Gastroesophageal sphincter (tissue), 3 donors: ENCODE measurements at regions not wholly inside any gene's neighbourhood (a gene's known extent, or its start where the extent isn't known, plus 50 kb on each side); places are given as distances from the start of the nearest gene placed in this dataset.

Experiments used
- CTCF ChIP-seq, 4 experiments: fragments of 200-600 bp in 2 of 4; fragments of 450-650 bp in 2 of 4; sonication (generic) in 1 of 4; IDR thresholded peaks; one replicate each; pipeline ENCODE4 v1.5.1; 2017 to 2019; ENCODE audit warnings: antibody characterized with exemption in 4 of 4, mild to moderate bottlenecking in 2 of 4, moderate library complexity in 2 of 4
- POLR2A ChIP-seq, 2 donors: fragments of 450-650 bp; IDR thresholded peaks; one replicate each; pipeline ENCODE4 v1.6.1; 2017; ENCODE audit warnings: antibody characterized with exemption in 2 of 2, mild to moderate bottlenecking in 2 of 2, moderate library complexity in 1 of 2

DNA sequence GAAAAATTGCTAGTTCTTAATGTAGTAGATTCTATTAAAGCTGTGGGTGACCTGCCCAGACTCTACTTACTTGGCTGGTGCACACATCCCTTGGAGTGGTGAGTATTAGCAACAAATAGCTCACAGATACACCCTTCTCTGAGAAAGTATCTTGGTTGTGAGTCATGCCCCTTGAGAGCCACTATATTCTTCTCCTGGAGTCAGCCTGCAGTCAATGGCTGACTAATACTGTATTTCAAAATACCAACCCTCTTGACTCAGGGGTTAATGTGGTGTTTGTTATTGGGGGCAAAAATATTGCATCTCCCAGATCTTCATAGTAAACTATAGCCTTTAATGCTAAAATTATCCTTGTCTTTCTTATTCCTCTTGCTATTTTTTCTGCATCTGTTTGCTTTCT lies 354.9 kb downstream of the BMPER start:
- no peak for TF ChIP-seq CTCF (IDR thresholded peaks at IDR 0.05)
- no peak for TF ChIP-seq POLR2A (IDR thresholded peaks at IDR 0.05)
